ENCODE measurements at regions not wholly inside any gene's neighbourhood (a gene's known extent, or its start where the extent isn't known, plus 50 kb on each side); places are given as distances from the start of the nearest gene placed in this dataset.

GRCh38 chr1:172905452-172905851 lies 145.3 kb downstream of the TNFSF18 start:
- no peak for TF ChIP-seq CTCF (IDR thresholded peaks at IDR 0.05)
- no peak for TF ChIP-seq POLR2A (IDR thresholded peaks at IDR 0.05)
